HEK293 (cell line): ENCODE measurements at regions not wholly inside any gene's neighbourhood (a gene's known extent, or its start where the extent isn't known, plus 50 kb on each side); places are given as distances from the start of the nearest gene placed in this dataset.

ENCODE experiments used
- CTCF ChIP-seq: fragments of 450-650 bp; formaldehyde crosslinking; IDR thresholded peaks from 2 replicates; pipeline ENCODE4 v1.5.1; 2016; ENCODE audit warnings: missing biosample characterization, missing genetic modification characterization
- HOXA7 ChIP-seq: sonication (generic); formaldehyde crosslinking; IDR thresholded peaks from 2 replicates; pipeline ENCODE4 v1.8.1; 2022; ENCODE audit warnings: missing genetic modification reagents, borderline replicate concordance
- SETDB1 ChIP-seq: IDR thresholded peaks from one replicate; pipeline ENCODE4 v1.6.1; 2017; ENCODE audit warnings: mild to moderate bottlenecking, low read length, moderate library complexity, mixed read lengths; ENCODE audit not compliant: insufficient read length
- ZBTB7A ChIP-seq: fragments of 450-650 bp; formaldehyde crosslinking; IDR thresholded peaks from 2 replicates; pipeline ENCODE4 v1.5.1; 2016; ENCODE audit warnings: low read depth, missing biosample characterization, missing genetic modification characterization
- ZFP3 ChIP-seq: fragments of 450-650 bp; formaldehyde crosslinking; IDR thresholded peaks from 2 replicates; pipeline ENCODE4 v1.5.1; 2016; ENCODE audit warnings: low read depth, missing biosample characterization, missing genetic modification characterization
- ZNF335 ChIP-seq: fragments of 450-650 bp; formaldehyde crosslinking; conservative IDR thresholded peaks from 2 replicates; pipeline ENCODE4 v1.5.1; 2016; ENCODE audit warnings: missing biosample characterization, missing genetic modification characterization
- ZNF571 ChIP-seq: fragments of 450-650 bp; formaldehyde crosslinking; IDR thresholded peaks from 2 replicates; pipeline ENCODE4 v1.5.0; 2017; ENCODE audit warnings: missing biosample characterization, missing genetic modification characterization
- ZNF621 ChIP-seq: fragments of 450-650 bp; formaldehyde crosslinking; IDR thresholded peaks from 2 replicates; pipeline ENCODE4 v1.5.1; 2017; ENCODE audit warnings: missing biosample characterization, missing genetic modification characterization
- ZNF624 ChIP-seq: fragments of 450-650 bp; formaldehyde crosslinking; IDR thresholded peaks from 2 replicates; pipeline ENCODE4 v1.5.1; 2017; ENCODE audit warnings: missing biosample characterization, missing genetic modification characterization
- ZNF654 ChIP-seq: fragments of 450-650 bp; formaldehyde crosslinking; IDR thresholded peaks from 2 replicates; pipeline ENCODE4 v1.5.1; 2016; ENCODE audit warnings: low read depth, missing biosample characterization, missing genetic modification characterization
- TF ChIP-seq, protein P1 (sequence below): fragments of 450-650 bp; formaldehyde crosslinking; IDR thresholded peaks from 2 replicates; pipeline ENCODE4 v1.5.1; 2016; ENCODE audit warnings: missing biosample characterization, missing genetic modification characterization
- TF ChIP-seq, protein P2 (sequence below): fragments of 450-650 bp; formaldehyde crosslinking; IDR thresholded peaks from 2 replicates; pipeline ENCODE4 v1.5.1; 2017; ENCODE audit warnings: missing biosample characterization, missing genetic modification characterization
- TF ChIP-seq, protein P3 (sequence below): fragments of 450-650 bp; formaldehyde crosslinking; IDR thresholded peaks from 2 replicates; pipeline ENCODE4 v1.5.1; 2016; ENCODE audit warnings: missing biosample characterization, missing genetic modification characterization, borderline replicate concordance

- TF ChIP-seq CTCF (no peak), ZNF571 (tag by site-specific recombination) (no peak), ZNF621 (no peak), HOXA7 (CRISPR knock-in tag) (no peak), ZNF624 (tag by site-specific recombination) (no peak), ZNF654 (tag by site-specific recombination) (no peak), ZFP3 (tag by site-specific recombination) (no peak), ZNF335 (no peak), ZBTB7A (tag by site-specific recombination) (no peak), SETDB1 (no peak)
- TF ChIP-seq, protein P1, sequence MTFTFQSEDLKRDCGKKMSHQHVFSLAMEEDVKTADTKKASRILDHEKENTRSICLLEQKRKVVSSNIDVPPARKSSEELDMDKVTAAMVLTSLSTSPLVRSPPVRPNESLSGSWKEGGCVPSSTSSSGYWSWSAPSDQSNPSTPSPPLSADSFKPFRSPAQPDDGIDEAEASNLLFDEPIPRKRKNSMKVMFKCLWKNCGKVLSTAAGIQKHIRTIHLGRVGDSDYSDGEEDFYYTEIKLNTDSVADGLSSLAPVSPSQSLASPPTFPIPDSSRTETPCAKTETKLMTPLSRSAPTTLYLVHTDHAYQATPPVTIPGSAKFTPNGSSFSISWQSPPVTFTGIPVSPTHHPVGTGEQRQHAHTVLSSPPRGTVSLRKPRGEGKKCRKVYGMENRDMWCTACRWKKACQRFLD (tag by site-specific recombination): no peak
- TF ChIP-seq, protein P2, sequence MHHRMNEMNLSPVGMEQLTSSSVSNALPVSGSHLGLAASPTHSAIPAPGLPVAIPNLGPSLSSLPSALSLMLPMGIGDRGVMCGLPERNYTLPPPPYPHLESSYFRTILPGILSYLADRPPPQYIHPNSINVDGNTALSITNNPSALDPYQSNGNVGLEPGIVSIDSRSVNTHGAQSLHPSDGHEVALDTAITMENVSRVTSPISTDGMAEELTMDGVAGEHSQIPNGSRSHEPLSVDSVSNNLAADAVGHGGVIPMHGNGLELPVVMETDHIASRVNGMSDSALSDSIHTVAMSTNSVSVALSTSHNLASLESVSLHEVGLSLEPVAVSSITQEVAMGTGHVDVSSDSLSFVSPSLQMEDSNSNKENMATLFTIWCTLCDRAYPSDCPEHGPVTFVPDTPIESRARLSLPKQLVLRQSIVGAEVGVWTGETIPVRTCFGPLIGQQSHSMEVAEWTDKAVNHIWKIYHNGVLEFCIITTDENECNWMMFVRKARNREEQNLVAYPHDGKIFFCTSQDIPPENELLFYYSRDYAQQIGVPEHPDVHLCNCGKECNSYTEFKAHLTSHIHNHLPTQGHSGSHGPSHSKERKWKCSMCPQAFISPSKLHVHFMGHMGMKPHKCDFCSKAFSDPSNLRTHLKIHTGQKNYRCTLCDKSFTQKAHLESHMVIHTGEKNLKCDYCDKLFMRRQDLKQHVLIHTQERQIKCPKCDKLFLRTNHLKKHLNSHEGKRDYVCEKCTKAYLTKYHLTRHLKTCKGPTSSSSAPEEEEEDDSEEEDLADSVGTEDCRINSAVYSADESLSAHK (tag by site-specific recombination): no peak
- TF ChIP-seq, protein P3, sequence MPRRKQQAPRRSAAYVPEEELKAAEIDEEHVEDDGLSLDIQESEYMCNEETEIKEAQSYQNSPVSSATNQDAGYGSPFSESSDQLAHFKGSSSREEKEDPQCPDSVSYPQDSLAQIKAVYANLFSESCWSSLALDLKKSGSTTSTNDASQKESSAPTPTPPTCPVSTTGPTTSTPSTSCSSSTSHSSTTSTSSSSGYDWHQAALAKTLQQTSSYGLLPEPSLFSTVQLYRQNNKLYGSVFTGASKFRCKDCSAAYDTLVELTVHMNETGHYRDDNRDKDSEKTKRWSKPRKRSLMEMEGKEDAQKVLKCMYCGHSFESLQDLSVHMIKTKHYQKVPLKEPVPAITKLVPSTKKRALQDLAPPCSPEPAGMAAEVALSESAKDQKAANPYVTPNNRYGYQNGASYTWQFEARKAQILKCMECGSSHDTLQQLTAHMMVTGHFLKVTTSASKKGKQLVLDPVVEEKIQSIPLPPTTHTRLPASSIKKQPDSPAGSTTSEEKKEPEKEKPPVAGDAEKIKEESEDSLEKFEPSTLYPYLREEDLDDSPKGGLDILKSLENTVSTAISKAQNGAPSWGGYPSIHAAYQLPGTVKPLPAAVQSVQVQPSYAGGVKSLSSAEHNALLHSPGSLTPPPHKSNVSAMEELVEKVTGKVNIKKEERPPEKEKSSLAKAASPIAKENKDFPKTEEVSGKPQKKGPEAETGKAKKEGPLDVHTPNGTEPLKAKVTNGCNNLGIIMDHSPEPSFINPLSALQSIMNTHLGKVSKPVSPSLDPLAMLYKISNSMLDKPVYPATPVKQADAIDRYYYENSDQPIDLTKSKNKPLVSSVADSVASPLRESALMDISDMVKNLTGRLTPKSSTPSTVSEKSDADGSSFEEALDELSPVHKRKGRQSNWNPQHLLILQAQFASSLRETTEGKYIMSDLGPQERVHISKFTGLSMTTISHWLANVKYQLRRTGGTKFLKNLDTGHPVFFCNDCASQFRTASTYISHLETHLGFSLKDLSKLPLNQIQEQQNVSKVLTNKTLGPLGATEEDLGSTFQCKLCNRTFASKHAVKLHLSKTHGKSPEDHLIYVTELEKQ (tag by site-specific recombination): no peak
These were observed 91.2 kb downstream of the IRX2 start for GRCh38 chr5:2660315-2660714.
